Liver (tissue), 7 donors: ENCODE measurements at regions not wholly inside any gene's neighbourhood (a gene's known extent, or its start where the extent isn't known, plus 50 kb on each side); places are given as distances from the start of the nearest gene placed in this dataset.

Source experiments
- DNase-seq: peaks from one replicate; pipeline ENCODE4 v3.0.0-alpha.2; 2017; ENCODE audit warnings: low spot score
- H3K27ac ChIP-seq, 2 donors: one replicate each; pipeline ENCODE4 v1.7.0; 2013; ENCODE audit warnings: inconsistent platforms in 2 of 2, low read length in 2 of 2, control low read depth in 1 of 2, low read depth in 1 of 2, mild to moderate bottlenecking in 1 of 2
- H3K27me3 ChIP-seq, 4 donors: one replicate each; pipeline versions ENCODE4 v1.6.1 to v1.7.0; 2013; ENCODE audit warnings: low read length in 3 of 4, inconsistent platforms in 1 of 4, mild to moderate bottlenecking in 1 of 4, moderate library complexity in 1 of 4; ENCODE audit not compliant: control insufficient read depth in 4 of 4, insufficient read depth in 4 of 4
- H3K36me3 ChIP-seq, 4 donors: one replicate each; pipeline versions ENCODE4 v1.6.1 to v1.7.0; 2013; ENCODE audit warnings: low read length in 3 of 4, mild to moderate bottlenecking in 3 of 4, low read depth in 1 of 4, moderate library complexity in 1 of 4; ENCODE audit not compliant: control insufficient read depth in 4 of 4, insufficient read depth in 3 of 4
- H3K4me1 ChIP-seq, 4 donors: one replicate each; pipeline versions ENCODE4 v1.6.1 to v1.7.0; 2013; ENCODE audit warnings: low read length in 3 of 4, mild to moderate bottlenecking in 3 of 4, moderate library complexity in 1 of 4; ENCODE audit not compliant: control insufficient read depth in 4 of 4, insufficient read depth in 4 of 4
- H3K4me3 ChIP-seq, 3 donors: one replicate each; pipeline versions ENCODE4 v1.6.1 to v1.7.0; 2013; ENCODE audit warnings: low read length in 3 of 3, control low read depth in 1 of 3, low read depth in 1 of 3, mild to moderate bottlenecking in 1 of 3
- H3K9ac ChIP-seq, 2 donors: one replicate each; pipeline ENCODE4 v1.7.0; 2013; ENCODE audit warnings: low read length in 2 of 2, mild to moderate bottlenecking in 2 of 2, moderate library complexity in 2 of 2, control low read depth in 1 of 2, low read depth in 1 of 2
- H3K9me3 ChIP-seq, 4 donors: one replicate each; pipeline versions ENCODE4 v1.6.1 to v1.7.0; 2013; ENCODE audit warnings: low read length in 3 of 4; ENCODE audit not compliant: control insufficient read depth in 4 of 4
- ATF3 ChIP-seq: IDR thresholded peaks from 2 replicates; pipeline ENCODE4 v1.6.1; 2016; ENCODE audit warnings: antibody characterized with exemption
- EGR1 ChIP-seq, 2 donors: IDR thresholded peaks; 2 replicates each; pipeline ENCODE4 v1.6.1; 2016 to 2018; ENCODE audit warnings: antibody characterized with exemption in 2 of 2, low read depth in 2 of 2
- FOXA1 ChIP-seq: IDR thresholded peaks from 2 replicates; pipeline ENCODE4 v1.6.1; 2016; ENCODE audit warnings: antibody characterized with exemption
- GABPA ChIP-seq, 2 donors: IDR thresholded peaks in 1 of 2; conservative IDR thresholded peaks in 1 of 2; 2 replicates each; pipeline ENCODE4 v1.6.1; 2016; ENCODE audit warnings: antibody characterized with exemption in 2 of 2, mild to moderate bottlenecking in 1 of 2, moderate library complexity in 1 of 2
- HNF4A ChIP-seq, 2 donors: conservative IDR thresholded peaks; 2 replicates each; pipeline ENCODE4 v1.6.1; 2016; ENCODE audit warnings: antibody characterized with exemption in 2 of 2, mild to moderate bottlenecking in 2 of 2
- HNF4G ChIP-seq: IDR thresholded peaks from 2 replicates; pipeline ENCODE4 v1.6.1; 2016; ENCODE audit warnings: antibody characterized with exemption
- JUND ChIP-seq, 2 donors: IDR thresholded peaks; 2 replicates each; pipeline ENCODE4 v1.6.1; 2016; ENCODE audit warnings: antibody characterized with exemption in 2 of 2
- MAX ChIP-seq: IDR thresholded peaks from 2 replicates; pipeline ENCODE4 v1.6.1; 2016; ENCODE audit warnings: antibody characterized with exemption
- NR2F2 ChIP-seq: IDR thresholded peaks from 2 replicates; pipeline ENCODE4 v1.6.1; 2016; ENCODE audit warnings: antibody characterized with exemption
- RAD21 ChIP-seq, 2 donors: IDR thresholded peaks; 2 replicates each; pipeline ENCODE4 v1.6.1; 2016; ENCODE audit warnings: antibody characterized with exemption in 2 of 2, mild to moderate bottlenecking in 2 of 2
- REST ChIP-seq: IDR thresholded peaks from 2 replicates; pipeline ENCODE4 v1.6.1; 2016; ENCODE audit warnings: antibody characterized with exemption, mild to moderate bottlenecking
- RXRA ChIP-seq, 2 donors: IDR thresholded peaks; 2 replicates each; pipeline ENCODE4 v1.6.1; 2017 to 2018; ENCODE audit warnings: antibody characterized with exemption in 2 of 2, mild to moderate bottlenecking in 1 of 2
- SP1 ChIP-seq: IDR thresholded peaks from 2 replicates; pipeline ENCODE4 v1.6.1; 2018; ENCODE audit warnings: antibody characterized with exemption, mild to moderate bottlenecking
- TAF1 ChIP-seq: conservative IDR thresholded peaks from 2 replicates; pipeline ENCODE4 v1.6.1; 2016; ENCODE audit warnings: antibody characterized with exemption, mild to moderate bottlenecking
- WGBS: extraction: QIAGEN DNeasy Blood & Tissue Kit; methylation state at CpG from one replicate; pipeline ENCODE4 v1.1.7; 2013; 5-methylcytosine and 5-hydroxymethylcytosine counted together
- TF ChIP-seq, protein P1 (sequence below): IDR thresholded peaks from 2 replicates; pipeline ENCODE4 v1.6.1; 2016; ENCODE audit warnings: antibody characterized with exemption
- donor health status: healthy.
- donor health status: healthy.
- donor health status: healthy.
- donor health status: healthy.

DNA sequence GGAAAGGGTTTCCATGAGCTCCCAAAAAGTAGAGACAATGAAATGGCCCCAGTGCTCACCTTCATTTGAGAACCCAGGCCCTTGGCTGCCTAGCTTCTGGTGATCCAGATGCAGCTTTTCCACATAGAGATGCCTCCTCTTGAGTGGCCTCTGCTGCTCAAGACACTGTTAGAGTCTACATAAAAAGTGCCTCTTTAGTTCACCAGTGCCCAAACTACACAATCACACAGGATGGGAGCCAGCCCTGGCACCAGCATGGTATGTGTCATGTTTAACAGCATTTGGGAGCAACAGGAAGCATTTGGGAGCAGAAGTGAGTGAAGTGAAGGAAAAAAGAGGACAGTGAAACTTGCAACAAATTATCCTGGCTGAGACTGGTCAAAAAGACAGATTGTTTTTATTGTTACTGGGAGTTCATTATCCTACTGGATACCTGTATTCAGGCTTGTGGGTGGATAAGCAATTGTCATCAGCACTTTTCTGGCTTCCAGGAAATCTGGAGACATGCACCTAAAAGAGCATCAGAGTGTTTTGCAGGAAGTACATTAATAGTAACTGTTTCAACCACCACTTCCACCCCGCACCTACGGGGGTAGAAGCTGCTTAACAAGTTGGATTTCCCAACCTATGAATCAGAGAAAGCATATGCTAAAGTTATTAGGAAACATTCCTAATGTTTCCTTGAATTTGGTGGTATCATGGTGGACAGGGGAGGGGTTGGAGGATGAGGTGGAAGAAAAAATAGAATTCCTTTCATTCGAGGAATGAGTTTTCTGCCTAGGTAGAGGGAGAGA is 416.2 kb downstream of the IGSF11 start:
- Histone ChIP-seq H3K27me3 (no peaks in the 10 kb centered on the region), H3K36me3 (no peaks in the 10 kb centered on the region), H3K4me3 (no peak overlapping the region), H3K9me3 (no peaks in the 10 kb centered on the region), H3K4me1 (no peaks in the 10 kb centered on the region), H3K27ac (no peak overlapping the region), H3K9ac (no peak overlapping the region)
- TF ChIP-seq ATF3 = no peak
- no peak for TF ChIP-seq MAX
- TF ChIP-seq, protein P1, sequence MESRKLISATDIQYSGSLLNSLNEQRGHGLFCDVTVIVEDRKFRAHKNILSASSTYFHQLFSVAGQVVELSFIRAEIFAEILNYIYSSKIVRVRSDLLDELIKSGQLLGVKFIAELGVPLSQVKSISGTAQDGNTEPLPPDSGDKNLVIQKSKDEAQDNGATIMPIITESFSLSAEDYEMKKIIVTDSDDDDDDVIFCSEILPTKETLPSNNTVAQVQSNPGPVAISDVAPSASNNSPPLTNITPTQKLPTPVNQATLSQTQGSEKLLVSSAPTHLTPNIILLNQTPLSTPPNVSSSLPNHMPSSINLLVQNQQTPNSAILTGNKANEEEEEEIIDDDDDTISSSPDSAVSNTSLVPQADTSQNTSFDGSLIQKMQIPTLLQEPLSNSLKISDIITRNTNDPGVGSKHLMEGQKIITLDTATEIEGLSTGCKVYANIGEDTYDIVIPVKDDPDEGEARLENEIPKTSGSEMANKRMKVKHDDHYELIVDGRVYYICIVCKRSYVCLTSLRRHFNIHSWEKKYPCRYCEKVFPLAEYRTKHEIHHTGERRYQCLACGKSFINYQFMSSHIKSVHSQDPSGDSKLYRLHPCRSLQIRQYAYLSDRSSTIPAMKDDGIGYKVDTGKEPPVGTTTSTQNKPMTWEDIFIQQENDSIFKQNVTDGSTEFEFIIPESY = no peak
- TF ChIP-seq NR2F2 = no peak
- no peak for TF ChIP-seq RAD21 (IDR thresholded peaks at IDR 0.05)
- no peak for TF ChIP-seq HNF4G
- DNase-seq = no peak
- 49% methylated on average over 3 of the region's 3 CpGs for WGBS

- WGBS = 81% methylated on average over 3 of the region's 3 CpGs
These were observed 408.2 kb downstream of the IGSF11 start for GRCh38 chr3:118626453-118626852.

More at GRCh38 chr3:118626453-118626852, 408.2 kb downstream of the IGSF11 start:
- TF ChIP-seq ATF3 (no peak), GABPA (IDR thresholded peaks at IDR 0.05 in 1 of 2, conservative IDR thresholded peaks at IDR 0.05 in 1 of 2) (no peak), JUND (IDR thresholded peaks at IDR 0.05) (no peak), TAF1 (no peak), HNF4G (no peak), RXRA (IDR thresholded peaks at IDR 0.05) (no peak), EGR1 (IDR thresholded peaks at IDR 0.05; ENCODE audit: low read depth in 2 of 2) (no peak), HNF4A (conservative IDR thresholded peaks at IDR 0.05) (no peak), MAX (no peak), FOXA1 (no peak), SP1 (no peak), REST (no peak), NR2F2 (no peak)
- TF ChIP-seq, protein P1 = no peak
- H3K4me1 ChIP-seq = peaks cover 0 to 2% (median under 1%) of the 10 kb centered on the region in 4 donors
- no peak overlapping the region for H3K9ac ChIP-seq
- H3K36me3 ChIP-seq = no peaks in the 10 kb centered on the region
- no peak overlapping the region for H3K27ac ChIP-seq
- no peaks in the 10 kb centered on the region for H3K9me3 ChIP-seq
- no peaks in the 10 kb centered on the region for H3K27me3 ChIP-seq
- no peak for DNase-seq
- H3K4me3 ChIP-seq = no peak overlapping the region
